Tibial nerve (tissue), 3 donors: ENCODE measurements at regions not wholly inside any gene's neighbourhood (a gene's known extent, or its start where the extent isn't known, plus 50 kb on each side); places are given as distances from the start of the nearest gene placed in this dataset.

Experiments
- POLR2A ChIP-seq, 2 donors: fragments of 450-650 bp; IDR thresholded peaks; one replicate each; pipeline ENCODE4 v1.6.1; 2017; ENCODE audit warnings: antibody characterized with exemption in 2 of 2, mild to moderate bottlenecking in 2 of 2, moderate library complexity in 2 of 2
- TF ChIP-seq, protein P1 (sequence below), 5 experiments: fragments of 200-600 bp in 3 of 5; fragments of 450-650 bp in 2 of 5; sonication (generic) in 3 of 5; IDR thresholded peaks; one replicate each; pipeline ENCODE4 v1.5.1; 2016 to 2019; ENCODE audit warnings: antibody characterized with exemption in 5 of 5, mild to moderate bottlenecking in 3 of 5, moderate library complexity in 2 of 5

DNA sequence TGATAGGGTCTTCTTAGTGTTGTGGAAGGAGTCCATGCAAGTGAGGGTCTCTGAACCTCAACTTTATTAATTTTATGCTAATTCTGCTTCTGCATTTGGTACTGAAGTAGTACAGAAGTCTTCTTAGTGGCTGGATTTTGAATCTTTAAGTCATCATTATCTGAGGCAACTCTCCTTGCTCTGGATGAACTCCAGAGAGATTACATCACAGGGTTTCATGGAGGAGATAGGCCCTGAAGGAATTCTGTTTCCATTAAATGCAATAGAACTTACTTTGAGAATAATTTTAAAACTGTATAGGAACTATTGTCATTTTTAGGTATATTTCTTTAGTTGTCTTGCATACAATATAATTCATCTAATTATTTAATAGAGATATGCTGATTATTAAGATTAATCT, 451.2 kb downstream of the FAT4 start:
- no peak for TF ChIP-seq POLR2A (IDR thresholded peaks at IDR 0.05)
- TF ChIP-seq, protein P1, sequence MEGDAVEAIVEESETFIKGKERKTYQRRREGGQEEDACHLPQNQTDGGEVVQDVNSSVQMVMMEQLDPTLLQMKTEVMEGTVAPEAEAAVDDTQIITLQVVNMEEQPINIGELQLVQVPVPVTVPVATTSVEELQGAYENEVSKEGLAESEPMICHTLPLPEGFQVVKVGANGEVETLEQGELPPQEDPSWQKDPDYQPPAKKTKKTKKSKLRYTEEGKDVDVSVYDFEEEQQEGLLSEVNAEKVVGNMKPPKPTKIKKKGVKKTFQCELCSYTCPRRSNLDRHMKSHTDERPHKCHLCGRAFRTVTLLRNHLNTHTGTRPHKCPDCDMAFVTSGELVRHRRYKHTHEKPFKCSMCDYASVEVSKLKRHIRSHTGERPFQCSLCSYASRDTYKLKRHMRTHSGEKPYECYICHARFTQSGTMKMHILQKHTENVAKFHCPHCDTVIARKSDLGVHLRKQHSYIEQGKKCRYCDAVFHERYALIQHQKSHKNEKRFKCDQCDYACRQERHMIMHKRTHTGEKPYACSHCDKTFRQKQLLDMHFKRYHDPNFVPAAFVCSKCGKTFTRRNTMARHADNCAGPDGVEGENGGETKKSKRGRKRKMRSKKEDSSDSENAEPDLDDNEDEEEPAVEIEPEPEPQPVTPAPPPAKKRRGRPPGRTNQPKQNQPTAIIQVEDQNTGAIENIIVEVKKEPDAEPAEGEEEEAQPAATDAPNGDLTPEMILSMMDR (IDR thresholded peaks at IDR 0.05), result no peak
